Right lung (tissue), 2 donors: ENCODE measurements at regions not wholly inside any gene's neighbourhood (a gene's known extent, or its start where the extent isn't known, plus 50 kb on each side); places are given as distances from the start of the nearest gene placed in this dataset.

Experiments used
- DNase-seq, 2 donors: peaks; one replicate each; pipeline ENCODE4 v3.0.0-alpha.2; 2013

DNA sequence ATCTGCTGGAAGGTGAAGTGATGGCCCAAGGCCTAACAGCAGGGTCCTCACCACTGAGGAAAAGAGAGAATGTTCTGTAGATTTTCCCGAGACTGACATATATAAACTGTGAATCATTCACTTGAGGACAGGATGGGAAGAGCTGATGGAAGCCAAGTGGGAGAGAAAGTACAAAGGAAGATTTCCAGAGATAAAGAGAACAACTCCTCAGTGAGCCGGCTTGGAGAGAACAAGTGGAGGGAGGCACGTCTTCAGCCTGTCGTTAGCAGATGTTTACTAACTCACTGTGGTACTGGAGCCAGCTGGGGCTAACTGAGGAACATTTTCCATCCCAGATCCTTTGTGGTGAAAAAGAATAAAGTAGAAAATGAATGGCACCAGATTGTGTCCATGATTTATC is 552.9 kb upstream of the TNP1 start:
- no peak for DNase-seq

DNA sequence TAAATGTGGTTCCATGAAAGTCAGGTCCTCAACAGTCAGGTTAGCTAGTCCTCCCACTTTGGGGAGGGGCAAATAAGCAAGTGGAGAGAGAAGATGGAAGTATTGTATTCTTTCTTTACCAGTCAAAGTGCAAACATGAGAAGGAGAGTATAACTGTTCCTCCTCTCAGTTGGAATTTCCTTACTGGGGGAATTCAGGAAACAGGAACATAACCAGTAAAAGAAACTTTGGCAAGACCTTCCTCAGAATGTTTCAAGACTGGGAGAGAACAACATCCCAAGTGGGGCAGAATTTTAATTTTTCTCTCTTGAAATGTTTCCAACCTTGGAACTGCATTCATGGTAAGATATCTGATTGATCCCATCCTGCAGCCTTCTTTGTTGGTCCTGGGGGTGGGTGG is 552.4 kb upstream of the TNP1 start:
- DNase-seq: no peak

GRCh38 chr2:217410681-217410960 is 550.8 kb upstream of the TNP1 start:
- no peak for DNase-seq

- peak in 1 of 2 donors; percentile 42 for DNase-seq
These were observed 550.3 kb upstream of the TNP1 start for GRCh38 chr2:217409949-217410680.

DNA sequence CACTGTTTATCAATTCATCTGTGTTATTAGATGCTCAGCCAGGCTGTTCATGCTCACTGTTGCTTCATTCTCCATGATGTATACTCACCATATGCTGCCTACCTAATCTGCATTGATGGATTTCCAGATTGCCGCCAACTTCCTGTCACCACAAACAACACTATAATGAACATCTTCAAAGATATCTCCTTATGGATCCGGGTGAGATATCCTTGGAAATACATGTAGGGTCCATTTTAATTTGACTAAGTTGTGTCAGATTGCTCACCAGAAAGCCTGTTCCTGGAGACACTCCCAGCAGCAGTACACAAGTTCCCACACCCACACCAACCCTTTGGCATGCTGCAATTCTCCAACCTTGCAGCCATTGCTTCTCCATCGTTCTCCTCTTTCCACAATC is 547.5 kb upstream of the TNP1 start:
- no peak for DNase-seq

- no peak for DNase-seq
These were observed 544.4 kb upstream of the TNP1 start for GRCh38 chr2:217404236-217404760.

GRCh38 chr2:217402761-217403383 is 543.0 kb upstream of the TNP1 start:
- peak; percentile 61 to 78 for DNase-seq

- DNase-seq: no peak
These were observed 542.3 kb upstream of the TNP1 start for GRCh38 chr2:217402144-217402543.

GRCh38 chr2:217399291-217399690 is 539.4 kb upstream of the TNP1 start:
- no peak for DNase-seq

GRCh38 chr2:217398860-217399259 is 539.0 kb upstream of the TNP1 start:
- DNase-seq: no peak

- DNase-seq: no peak
These were observed 538.2 kb upstream of the TNP1 start for GRCh38 chr2:217398101-217398500.

DNA sequence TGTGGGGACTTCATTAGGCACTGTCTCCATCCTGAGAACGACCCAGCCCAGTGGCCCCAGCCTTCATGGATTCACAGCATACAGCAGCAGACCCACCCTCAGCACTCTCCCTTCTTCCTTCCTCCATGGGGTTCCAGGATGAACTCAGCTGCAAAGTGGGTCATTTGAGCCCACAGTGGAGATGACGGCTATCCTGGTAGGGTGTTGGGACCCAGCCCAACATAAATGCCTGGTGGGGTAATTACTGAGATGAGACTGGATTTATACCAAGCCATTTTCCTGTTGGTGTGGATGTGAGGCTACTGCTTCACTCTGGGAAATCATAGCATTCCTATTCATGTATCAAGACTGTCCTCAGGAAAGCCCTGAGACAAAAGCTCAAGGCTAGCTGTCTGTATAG is 536.7 kb upstream of the TNP1 start:
- no peak for DNase-seq

- DNase-seq: no peak
These were observed 536.3 kb upstream of the TNP1 start for GRCh38 chr2:217396165-217396564.

DNA sequence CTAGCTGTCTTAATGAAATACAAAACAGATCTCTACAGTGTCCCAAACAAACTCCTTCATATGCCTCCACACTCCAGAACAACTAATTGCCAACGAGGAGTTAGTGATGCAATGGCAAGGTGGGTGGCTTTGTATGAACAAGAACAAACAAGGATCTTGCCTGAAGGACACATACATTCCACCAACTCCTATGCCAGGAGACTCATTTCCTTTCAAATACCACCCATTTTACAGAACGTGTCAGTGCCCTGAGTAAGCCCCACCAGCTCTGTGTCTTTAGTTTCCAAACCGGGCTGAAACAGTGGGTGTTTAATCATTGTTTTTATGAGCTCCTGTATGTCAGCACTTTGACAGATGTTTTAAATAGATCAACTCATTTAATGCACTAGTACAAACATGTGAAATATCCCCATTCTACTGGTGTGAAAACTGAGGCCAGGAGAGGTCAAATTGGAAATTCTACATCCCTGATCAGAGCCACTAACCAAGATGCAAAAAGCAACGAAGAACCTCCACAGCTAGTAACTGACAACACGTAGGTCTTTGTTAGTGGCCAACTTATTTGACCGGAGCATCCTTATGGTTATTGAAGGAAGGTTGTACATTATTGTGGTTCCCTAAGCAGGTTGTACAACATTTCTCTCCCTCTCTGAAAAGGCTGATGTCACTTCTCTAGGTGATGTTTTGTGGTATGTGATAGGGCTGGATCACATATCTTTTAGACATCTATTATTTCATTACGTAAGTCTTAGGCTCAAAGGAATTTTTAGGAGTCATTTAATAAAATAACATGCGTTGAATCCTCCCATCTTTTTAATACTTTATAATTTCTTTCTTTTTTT is 534.9 kb upstream of the TNP1 start:
- no peak for DNase-seq

- peak; percentile 67 to 68 for DNase-seq
These were observed 533.7 kb upstream of the TNP1 start for GRCh38 chr2:217393585-217394032.

- no peak for DNase-seq
These were observed 533.2 kb upstream of the TNP1 start for GRCh38 chr2:217392930-217393584.

- DNase-seq: no peak
These were observed 528.0 kb upstream of the TNP1 start for GRCh38 chr2:217387776-217388387.

GRCh38 chr2:217386041-217386440 is 526.2 kb upstream of the TNP1 start:
- no peak for DNase-seq

DNA sequence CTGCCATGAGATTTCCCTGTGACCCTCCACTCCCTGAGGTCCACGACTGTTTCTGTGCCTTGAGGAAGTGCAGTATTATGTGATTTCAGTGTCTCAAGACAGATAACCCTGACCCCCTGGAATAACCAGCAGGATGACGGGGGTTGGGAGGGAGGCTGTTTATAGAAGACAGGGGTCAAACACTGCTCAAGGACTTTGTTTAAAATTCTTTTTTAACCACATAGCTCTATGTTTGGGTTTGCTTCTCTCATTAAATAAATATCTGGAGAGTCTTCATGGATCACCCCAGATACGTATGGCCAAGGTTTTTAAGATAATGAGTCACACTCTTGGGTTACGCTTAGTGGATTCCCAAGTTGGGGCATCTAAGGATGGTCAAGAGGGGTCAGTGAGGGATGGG is 523.8 kb upstream of the TNP1 start:
- no peak for DNase-seq

GRCh38 chr2:217382794-217383193 is 522.9 kb upstream of the TNP1 start:
- no peak for DNase-seq

DNA sequence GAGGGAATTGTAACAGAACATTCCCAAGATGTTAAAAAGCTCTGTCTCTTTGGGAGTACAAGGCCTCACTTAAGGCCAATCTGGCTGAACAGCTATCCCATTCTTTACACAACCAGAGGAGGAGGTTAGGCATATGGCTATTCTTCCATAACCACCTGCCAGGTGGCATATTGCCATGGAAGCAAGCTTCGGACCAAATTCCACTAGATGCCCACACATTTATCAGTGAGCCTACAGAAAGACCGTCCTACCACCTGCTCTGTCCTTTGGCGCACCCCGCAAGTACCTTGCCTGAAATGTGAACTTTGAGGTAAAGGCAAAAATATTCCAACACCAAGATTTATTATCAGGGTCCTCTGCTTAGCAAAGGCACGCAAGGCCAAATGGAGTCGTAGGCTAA is 519.9 kb upstream of the TNP1 start:
- no peak for DNase-seq

- DNase-seq: no peak
These were observed 512.9 kb upstream of the TNP1 start for GRCh38 chr2:217372794-217373193.
